Fibroblast of the aortic adventitia (primary cell): ENCODE measurements at regions not wholly inside any gene's neighbourhood (a gene's known extent, or its start where the extent isn't known, plus 50 kb on each side); places are given as distances from the start of the nearest gene placed in this dataset.

ENCODE experiments used
- DNase-seq: peaks from one replicate; pipeline ENCODE4 v3.0.0-alpha.2; 2010; ENCODE audit warnings: low read depth
- H3K4me3 ChIP-seq: 2 replicates; pipeline ENCODE4 v1.5.1; 2011; ENCODE audit warnings: low read depth, mild to moderate bottlenecking, control low read depth, low read length, moderate library complexity
- TF ChIP-seq, protein P1 (sequence below): IDR thresholded peaks from 2 replicates; pipeline ENCODE4 v1.5.1; 2011; ENCODE audit warnings: mild to moderate bottlenecking, low read length, control low read depth, inconsistent platforms; ENCODE audit not compliant: insufficient read depth

DNA sequence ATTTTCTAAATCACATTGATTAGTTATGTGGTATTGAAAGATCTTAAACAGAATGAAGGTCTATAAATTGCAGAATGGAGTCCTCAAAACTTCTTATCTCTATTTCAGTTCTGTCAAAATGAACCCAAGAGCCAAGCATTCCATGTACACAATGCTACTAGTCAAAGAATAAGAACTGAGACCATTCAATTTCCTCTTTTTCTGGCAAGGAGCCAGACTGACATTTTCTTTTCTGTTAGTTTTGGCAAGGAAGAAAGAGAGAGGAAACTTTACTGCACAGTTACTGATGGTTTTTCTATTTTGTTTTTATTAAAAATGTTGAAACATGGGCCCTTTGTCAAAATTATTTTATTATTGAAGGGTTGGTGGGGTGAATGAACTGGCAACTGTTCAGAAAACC is 181.8 kb upstream of the FERD3L start:
- TF ChIP-seq, protein P1, sequence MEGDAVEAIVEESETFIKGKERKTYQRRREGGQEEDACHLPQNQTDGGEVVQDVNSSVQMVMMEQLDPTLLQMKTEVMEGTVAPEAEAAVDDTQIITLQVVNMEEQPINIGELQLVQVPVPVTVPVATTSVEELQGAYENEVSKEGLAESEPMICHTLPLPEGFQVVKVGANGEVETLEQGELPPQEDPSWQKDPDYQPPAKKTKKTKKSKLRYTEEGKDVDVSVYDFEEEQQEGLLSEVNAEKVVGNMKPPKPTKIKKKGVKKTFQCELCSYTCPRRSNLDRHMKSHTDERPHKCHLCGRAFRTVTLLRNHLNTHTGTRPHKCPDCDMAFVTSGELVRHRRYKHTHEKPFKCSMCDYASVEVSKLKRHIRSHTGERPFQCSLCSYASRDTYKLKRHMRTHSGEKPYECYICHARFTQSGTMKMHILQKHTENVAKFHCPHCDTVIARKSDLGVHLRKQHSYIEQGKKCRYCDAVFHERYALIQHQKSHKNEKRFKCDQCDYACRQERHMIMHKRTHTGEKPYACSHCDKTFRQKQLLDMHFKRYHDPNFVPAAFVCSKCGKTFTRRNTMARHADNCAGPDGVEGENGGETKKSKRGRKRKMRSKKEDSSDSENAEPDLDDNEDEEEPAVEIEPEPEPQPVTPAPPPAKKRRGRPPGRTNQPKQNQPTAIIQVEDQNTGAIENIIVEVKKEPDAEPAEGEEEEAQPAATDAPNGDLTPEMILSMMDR = no peak
- peak; percentile 86 for DNase-seq
- H3K4me3 ChIP-seq = no peak overlapping the region

DNA sequence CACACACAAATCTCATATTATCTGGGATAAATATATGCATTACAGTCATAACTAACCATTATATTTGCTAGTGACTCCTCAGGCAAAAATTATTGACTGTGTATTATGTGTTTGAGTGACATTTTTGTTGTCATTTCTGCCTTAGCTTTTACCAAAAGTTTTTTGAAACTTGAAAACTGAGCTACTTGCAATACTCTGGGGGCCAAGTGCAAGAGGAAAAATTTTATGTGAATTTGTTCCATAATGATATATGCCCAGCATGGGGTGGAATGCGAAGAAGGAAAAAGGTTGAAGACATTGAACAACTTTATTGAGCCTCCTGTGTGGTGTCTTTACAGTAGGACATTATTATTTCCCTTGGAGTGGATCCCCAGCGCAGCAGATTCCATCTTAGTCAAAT is 176.8 kb upstream of the FERD3L start:
- no peak overlapping the region for H3K4me3 ChIP-seq
- TF ChIP-seq, protein P1 = no peak
- DNase-seq = no peak

DNA sequence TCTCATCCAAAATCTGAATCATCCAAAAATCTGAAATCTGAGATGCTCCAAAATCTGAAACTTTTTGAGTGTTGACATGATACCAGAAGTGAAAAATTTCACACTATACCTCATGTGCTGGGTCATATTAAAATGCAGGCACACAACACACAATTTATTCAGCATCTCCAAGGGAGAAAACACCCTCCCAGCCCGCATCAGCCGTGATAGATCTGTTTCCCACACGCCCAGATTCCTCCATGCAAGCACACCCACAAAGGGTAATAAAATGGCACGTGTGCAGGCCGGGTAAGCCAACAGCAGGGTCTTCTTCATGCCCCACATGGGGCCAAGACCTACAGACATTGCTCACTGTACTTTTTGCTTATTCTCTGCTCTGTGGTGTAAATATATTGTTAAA is 173.1 kb upstream of the FERD3L start:
- no peak overlapping the region for H3K4me3 ChIP-seq
- TF ChIP-seq, protein P1 = no peak
- DNase-seq = no peak

DNA sequence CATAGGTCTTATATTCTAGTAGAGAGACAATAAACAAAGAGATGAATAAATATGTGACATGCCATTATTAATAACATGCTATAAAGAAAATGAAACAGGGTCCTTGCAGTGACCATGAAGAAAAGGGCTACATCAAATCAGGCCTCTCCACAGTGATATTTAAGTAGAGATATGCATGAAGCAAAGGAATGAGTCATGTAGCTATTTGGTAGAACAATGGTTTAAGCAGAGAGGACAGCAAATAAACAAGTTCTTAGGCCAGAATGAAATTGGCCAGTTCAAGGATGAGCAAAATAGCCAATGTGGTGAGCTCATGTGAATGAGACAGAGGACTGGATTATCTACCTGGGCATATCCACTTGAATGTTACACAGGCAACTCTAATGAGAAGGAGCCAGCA is 172.2 kb upstream of the FERD3L start:
- H3K4me3 ChIP-seq = no peak overlapping the region
- TF ChIP-seq, protein P1 = no peak
- peak; percentile 27 for DNase-seq

DNA sequence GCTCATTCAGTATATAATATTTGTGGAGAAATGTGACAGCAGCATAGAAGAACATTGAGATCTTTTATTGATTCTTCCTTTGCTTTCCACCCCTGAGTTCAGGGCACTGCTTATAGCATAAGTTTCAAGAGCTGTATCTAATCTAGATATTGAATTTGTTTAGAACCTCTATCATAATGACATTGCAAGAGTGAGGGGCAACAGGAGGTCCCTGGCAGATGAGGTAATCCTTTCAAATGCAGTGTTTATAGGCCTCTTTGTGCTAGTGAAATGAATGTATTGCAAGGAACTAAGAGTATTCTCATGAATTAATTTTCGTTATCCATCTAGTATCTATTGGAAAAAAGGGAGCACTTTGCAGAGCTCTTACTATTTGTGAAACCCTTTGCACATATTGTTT is 167.2 kb upstream of the FERD3L start:
- TF ChIP-seq, protein P1 = no peak
- DNase-seq = no peak
- H3K4me3 ChIP-seq = no peak overlapping the region

DNA sequence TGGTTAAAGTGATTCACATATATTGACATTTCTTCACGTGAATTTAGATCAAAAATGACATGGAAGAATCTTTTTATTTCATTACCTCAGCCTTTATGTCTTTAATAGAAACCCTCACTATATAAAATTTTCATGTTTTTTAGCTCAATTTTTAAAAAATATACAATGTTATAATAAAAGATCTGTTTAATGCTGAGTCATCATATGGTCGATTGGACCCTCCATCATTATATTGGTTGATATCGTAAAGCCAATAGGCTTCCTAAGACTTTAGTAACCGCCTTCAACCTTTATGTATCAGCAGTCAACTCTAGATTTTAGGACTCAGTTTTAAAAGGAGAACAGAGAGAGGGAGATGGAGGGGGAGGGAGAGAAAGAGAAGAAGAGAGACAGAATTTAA is 162.3 kb upstream of the FERD3L start:
- TF ChIP-seq, protein P1 = no peak
- no peak for DNase-seq
- no peak overlapping the region for H3K4me3 ChIP-seq

DNA sequence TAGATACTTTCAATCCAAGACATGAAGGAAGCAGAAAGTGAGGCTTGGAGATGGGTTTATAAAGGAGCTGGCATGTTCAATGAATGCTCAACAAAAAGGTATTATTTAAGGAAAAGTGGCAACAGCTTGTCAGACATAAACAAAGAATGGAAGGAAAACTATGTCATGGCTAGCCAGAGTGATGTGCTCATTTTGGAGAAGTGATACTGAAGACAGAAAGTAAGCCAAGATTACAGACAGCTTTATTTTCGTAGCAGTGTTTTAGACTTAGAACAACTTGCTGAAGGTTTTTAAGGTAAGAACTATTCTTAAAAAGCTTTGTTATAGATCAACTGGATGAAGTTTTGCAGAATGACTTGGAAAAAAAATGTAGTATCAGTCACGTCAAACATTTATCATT is 160.5 kb upstream of the FERD3L start:
- TF ChIP-seq, protein P1 = no peak
- H3K4me3 ChIP-seq = no peak overlapping the region
- no peak for DNase-seq
